Fibroblast of gingiva (primary cell): ENCODE measurements at regions not wholly inside any gene's neighbourhood (a gene's known extent, or its start where the extent isn't known, plus 50 kb on each side); places are given as distances from the start of the nearest gene placed in this dataset.
A peak's percentile ranks its signal among the peaks of the same experiment; 100 is the strongest.

Experiments used
- DNase-seq: peaks from one replicate; pipeline ENCODE4 v3.0.0-alpha.2; 2011; ENCODE audit warnings: low read depth

DNA sequence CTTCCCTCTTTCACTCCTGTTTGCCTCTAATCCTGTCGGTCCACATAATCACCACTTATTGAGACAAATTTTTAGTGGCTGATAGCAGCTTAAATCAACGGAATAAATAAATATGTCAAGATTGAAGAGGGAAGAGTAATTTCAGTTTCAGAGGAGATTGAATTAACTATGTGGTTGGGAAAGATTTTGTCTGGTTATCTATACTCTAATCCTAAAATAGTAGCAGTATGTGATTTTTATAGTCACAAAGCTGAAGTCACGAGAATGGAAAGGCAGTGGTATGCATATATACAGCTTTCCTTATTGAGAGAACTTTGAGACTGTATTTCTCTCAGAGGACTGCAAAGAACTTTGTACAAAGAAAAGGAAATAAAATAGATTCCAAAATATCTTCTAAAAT lies 493.3 kb downstream of the FAT4 start:
- DNase-seq: no peak

DNA sequence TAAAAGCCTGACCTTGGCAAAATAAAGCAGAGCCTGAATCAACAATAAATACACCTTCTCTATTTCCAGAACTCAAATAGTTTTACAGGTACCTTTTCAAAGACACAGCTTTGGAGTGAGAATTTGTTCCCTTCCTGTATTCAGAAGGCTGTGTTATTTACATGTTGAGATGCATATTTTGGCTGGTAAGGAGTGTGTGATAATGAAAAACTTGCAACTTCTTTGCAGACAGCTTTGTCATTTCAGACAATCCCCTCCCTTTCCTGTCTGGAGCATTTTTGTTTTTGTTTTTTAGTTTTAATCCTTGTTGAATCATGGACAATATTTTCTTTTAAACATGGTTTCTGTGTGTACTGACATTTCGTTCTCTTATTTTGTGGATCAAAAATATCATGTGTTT lies 493.8 kb downstream of the FAT4 start:
- DNase-seq: no peak

DNA sequence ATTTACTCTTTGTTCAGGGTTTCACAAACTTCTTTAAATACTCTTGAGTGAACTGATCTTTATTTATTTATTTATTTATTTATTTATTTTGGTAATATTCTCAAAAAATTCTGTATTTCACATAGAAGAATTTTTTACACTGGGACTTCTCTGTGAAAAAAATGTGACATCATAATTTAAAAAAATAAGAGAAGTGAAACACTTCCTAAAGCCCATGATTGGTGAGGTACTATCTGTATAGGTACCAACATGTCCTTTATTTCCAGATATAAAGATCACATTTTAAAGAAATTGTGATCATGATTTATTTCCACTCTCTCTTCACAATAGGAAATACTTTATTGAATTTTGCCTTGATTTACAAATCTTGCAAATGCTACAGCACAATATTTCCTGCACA lies 497.1 kb downstream of the FAT4 start:
- DNase-seq: no peak

DNA sequence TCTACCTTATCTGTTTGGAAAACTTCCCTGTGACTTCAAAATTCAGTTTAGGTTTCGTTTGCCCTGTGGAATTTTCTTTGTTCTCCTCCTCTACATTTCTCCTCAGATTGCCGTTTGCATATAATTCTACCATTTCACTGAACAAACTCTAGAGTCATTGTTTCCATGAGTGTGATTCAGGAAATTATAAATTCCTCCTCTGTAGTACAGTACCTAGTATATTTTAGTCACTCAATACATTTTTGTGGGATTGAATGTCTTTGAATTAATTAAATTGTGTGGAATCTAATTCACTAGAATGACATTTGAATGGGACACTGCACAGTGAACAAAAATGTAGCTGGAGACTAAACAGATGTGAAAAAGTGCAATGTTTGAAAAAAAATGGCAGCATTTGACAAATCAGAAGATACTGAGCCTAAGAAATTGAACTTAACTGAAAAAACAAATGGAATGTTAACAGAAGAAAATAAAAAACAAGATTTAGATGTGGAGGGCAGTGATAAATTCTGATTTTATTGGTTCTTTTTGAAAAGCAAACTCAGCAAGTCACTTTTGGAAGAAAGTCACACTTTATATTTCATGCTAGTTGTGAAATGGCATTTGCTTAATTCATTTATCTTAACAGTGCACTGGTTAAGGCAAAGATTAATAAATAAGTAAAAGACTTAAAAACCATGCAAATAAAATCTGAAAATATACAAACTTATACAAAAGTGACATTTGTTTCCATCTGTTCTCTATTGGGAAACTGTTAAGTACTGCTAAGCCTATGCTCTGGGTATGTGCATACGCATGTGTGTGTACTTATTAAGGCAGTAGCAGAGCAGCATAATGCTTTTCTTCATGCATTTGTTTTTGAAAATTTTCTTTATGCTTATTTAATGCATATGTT lies 512.3 kb downstream of the FAT4 start:
- DNase-seq: no peak

DNA sequence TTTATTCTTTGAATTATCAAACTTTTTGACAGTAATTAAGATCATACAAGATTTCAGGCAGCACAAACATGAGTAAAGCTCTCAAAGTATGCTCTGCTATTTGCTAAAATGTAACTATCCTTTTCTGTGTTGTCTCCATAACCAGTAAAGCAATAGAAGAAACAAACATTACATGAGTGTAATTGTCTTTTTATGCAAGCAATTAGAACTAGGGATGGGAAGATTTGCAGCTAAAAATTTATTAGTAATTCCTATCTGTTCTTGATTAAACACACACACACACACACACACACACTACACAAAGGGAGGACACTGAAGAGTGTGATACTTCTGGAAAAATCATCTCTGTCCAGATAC lies 512.9 kb downstream of the FAT4 start:
- DNase-seq: no peak

DNA sequence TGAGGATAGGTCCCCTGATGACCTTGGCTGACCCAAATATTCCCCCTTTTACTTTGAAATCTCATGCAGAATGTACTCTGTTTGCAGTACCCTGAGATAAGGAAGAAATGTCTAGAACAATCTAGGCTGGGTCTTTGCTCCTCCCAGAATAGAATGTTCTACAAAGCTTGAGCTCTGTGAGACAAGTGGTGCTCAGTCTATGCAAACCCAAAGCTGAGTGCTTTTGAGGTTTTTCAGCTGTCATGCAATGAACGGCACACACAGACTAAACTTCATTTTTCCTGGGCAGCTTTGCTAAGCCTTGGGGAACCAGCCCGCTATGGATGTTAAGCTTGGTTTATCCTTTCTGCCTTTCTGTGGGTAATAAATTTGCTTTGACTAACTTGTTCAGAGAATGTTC lies 513.6 kb downstream of the FAT4 start:
- no peak for DNase-seq

DNA sequence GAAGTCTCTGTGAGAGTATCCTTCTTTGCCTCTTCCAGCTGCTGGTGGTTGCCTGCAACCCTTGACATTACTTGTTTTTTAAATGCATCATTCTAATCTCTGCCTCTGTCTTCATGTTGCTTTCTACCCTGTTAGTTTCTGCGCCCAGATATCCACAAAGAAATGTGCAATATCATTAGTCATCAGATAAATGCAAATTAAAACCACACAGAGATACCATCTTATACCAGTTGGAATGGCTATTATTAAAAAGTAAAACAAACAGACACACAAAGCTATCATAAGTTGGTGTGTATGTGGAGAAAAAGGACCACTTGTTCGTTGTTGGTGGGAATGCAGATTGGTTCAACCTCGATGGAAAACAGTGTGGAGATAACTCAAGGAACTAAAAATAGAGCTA lies 517.4 kb downstream of the FAT4 start:
- peak; percentile 3 for DNase-seq

DNA sequence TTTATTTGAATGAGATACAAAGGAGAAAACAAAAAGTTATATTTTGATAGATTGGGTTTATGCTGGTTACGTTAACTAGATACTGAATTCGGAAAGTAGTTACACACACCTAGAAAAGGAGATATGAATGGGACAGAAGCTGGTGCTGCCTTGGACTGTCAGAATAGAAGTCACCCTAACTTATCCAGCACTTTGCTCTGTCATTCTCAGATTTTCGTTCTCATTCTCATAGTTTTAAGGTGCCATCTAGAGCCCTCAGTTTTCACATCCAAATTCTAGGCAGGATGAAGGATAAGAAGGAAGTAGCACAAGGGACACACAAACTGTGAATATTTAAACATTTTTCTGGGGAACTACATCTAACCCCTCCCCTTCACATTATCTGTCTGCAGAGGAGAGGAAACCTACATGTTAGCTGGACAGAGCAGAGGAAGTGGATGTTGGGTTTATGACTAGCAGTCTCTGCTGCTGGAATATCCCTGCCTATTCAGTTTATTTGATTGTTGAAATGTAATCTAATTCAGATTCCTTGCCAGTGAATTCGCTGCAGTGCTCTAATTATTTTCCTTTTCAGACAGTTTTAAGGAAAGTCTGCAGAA lies 521.9 kb downstream of the FAT4 start:
- no peak for DNase-seq

DNA sequence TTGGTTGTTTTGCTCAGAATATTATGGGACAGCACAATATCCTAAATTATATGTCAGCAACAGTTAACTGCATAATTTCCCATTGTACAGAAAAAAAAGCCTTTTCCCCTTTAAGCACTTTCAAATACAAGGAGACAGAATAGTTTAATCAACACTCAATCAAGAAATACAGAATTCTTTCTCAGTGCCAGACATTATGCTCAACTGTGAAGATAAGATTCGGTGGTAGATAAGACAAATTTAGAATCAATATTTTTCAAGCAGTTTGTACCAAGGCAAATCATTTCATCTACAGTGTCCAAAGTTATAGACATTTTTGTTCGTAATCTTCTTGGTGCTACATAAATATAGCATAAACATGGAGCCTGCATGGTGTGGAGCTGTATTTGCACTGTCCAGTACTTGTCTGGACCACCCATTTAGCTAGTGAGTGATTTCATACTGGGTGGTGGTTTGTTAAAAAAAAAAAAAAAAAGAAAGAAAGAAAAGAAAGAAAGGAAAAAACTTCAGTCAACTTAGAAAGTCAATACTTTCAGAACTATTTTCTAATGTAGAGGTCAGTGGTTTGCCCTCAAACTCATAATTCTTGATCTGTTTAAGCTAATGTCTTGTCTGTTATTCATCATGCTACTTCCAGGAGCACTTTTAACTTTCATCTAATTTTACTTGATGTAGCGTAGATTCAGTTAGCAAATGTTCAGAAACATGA lies 522.9 kb downstream of the FAT4 start:
- no peak for DNase-seq

DNA sequence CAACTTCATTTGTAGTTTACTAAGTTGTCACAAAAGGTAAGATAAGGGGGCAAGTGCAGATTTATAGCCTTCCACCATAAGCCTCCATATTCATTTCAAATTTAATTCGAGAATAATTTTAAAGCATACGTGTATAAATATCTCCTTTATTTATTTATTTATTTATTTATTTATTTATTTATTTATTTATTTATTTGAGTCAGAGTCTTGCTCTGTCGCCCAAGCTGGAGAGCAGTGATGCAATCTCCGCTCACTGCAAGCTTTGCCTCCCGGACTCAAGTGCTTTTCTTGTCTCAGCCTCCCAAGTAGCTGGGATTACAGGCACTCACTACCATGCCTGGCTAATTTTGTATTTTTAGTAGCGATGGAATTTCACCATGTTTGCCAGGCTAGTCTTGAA lies 523.4 kb downstream of the FAT4 start:
- DNase-seq: no peak

DNA sequence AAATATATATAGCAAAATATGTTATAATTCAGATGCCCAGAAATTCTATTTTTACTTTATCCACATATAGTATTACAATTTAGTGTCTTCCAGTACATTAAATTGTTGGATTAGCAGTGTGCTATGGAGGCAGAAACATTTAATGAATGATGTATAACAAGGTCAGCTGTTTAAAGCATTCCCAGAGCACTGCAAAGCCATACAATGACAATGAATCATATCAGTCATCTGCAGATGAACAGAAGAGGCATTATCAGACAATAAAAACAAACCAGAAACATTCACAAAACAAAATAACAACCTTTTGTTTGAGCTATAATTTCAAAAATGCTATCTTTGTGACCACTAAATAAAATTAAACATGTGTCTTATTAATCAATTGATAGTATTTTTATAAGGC lies 524.2 kb downstream of the FAT4 start:
- no peak for DNase-seq

DNA sequence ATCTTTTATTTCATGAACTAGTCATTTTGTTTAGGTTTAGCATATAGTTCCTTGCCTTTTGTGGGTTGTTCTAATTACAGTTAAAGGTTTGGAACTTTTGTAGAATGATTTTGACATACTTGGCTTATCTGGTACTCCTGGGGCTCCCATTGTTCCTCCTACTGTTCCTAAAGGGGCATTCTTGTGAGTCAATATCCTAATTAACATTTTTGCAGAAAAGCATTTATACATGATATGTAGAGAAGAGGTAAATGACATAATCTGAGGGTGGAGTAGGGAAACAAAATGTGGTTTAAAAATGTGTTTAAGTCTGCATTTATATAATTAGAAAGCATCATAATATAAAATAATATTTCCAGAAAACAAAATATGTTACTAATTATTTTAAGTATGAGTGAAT lies 529.2 kb downstream of the FAT4 start:
- DNase-seq: no peak

DNA sequence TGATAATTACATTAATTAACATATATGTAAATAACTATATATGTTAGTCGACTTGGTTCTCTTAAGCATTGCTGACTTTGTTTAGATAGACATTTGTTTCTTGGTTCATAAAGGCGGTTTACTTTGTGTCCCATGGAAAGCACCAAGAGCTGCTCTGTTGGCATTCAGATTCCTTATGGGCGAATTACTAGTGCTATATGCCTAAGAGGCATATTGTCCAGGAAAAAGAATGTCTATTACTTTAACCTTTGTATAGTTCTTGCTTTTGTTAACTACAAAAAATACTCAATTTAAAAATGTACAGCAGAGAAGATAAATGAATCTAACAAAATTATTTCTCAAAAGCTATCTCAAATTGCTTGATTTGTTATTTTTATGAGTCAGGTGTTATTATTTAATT lies 532.8 kb downstream of the FAT4 start:
- DNase-seq: no peak

DNA sequence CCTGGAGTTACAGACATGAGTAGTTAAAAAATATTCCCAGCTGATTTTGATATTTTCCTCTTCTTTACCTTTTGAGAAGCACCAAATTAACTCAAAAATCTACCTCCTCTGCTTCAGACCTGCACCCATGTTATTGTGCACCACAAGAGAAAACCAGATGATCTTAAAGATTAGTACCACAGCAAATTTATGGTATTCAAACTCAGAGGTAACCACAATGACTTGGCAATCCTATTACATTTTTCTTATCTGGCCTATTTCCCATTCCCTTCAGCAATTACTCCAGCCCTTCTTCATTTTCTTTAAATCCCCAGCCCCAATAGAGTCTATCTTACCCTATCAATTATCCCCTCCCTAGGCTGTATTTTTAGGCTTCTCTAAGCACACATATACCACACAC lies 535.1 kb downstream of the FAT4 start:
- peak; percentile 64 for DNase-seq

DNA sequence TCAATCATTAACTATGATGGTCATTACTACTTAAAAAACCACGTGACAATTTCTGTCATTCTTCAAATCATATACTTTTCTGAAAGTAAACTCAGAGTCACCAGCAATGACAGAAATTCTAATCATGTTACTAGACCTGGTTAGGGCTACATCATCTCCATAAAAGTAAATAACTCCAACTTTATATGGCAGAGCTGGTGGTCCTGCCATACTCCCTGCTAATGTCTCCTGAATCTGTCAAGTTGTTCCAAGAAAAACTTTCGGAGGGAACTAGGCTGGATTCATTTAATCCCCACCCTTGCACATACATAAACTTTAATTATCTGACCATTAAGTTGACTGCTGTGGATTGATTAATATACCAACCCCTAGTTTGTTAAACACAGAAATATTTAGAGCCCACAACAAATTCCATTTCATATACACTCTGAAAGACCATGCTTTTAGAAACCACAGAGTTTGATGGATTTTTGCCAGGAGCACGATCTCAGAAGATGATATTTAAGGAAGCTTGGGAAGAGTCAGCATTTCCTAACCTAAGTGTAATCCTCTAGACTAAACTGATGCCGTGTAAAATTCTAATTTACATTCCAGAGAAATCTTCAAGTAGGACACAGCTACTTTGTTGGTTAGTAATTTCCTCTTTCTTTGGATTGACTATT lies 577.0 kb downstream of the FAT4 start:
- peak; percentile 57 for DNase-seq

DNA sequence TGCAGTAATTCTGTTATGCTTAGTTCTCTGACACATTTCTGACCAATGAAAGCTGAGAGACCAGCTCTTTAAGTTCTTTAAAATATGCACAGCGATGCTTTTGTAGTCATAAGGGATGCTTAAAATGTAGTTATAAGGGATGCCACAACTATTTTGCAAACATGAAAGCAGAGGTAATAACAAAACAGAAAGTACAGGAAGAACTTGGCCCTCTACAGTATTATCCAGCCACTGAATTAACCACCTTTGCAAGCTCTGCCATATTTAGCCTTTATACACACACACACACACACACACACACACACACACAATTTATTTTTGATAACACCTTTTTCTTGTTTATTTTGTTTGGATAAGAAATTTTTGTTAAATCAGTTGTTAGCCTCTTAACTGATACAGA lies 590.0 kb downstream of the FAT4 start:
- no peak for DNase-seq

DNA sequence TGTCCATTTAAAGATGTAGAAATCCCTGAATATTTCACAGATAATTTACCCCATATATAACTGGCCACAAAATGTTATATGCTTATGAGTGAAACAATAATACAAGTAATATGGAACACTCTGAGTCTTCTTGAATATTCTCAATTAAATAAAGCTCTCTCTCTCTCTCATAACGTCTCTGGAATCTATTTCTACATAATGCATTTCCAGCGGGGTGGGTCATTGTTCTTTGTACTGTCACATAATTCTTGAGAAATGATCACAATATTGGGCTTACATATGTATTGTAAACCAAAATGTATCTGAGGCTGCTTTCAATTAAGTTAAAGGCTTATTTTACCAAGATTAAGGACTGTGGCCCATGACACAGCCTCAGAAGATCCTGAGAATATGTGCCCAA lies 596.3 kb downstream of the FAT4 start:
- DNase-seq: no peak

DNA sequence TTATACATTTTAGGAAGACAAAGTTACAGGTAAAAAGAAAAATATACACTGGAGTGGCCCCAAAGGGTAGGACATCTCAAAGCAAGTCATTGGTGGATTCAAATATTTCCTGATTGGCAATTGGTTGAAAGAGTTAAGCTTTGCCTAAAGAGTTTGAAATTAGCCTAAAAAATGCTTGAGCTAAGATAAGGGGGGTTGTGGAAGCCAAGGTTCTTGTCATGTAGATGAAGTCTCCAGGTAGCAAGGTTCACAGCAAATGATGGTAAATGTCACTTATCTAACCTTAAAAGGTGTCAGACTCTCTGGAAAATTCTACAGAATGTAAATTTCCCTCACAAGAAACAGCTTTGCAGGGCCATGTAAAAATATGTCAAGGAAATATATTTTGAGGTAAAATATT lies 596.7 kb downstream of the FAT4 start:
- no peak for DNase-seq

DNA sequence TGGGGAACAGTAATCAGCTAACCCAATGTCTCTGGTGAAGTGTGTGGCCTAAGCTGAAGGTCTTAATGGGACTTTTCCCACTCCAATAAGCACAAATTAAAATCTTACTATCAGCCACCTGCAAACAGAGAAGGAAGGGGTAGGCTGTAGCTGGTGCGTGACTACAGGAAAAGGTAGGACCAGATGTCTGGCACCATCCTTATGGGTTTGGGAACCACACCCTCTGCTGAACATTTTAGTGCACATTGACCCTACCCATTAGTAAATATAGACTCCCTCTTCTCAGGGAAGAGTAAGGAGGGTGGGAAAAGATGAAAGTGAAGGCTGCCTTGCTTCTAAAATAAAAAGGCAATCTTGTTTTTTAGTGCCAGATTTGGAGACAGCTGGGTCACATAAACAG lies 602.8 kb downstream of the FAT4 start:
- no peak for DNase-seq

DNA sequence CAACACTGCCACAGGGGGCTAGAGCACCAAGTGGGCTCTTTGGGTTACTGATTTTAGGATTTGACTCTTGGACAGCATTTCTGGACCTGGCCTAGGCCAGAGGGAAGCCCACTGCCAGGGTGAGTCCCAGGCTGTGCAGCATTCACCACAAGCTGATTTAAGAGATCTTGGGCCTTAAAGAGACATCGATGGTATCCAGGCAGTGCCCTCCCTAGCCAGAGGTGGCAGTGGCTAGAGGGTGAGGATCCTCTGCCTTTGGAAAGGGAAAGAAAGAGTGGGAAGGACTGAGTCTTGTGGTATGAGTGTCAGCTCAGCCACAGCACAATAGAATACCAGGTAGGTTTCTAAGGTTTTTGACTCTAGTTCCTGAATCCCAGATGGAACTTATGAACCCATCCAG lies 613.9 kb downstream of the FAT4 start:
- no peak for DNase-seq

DNA sequence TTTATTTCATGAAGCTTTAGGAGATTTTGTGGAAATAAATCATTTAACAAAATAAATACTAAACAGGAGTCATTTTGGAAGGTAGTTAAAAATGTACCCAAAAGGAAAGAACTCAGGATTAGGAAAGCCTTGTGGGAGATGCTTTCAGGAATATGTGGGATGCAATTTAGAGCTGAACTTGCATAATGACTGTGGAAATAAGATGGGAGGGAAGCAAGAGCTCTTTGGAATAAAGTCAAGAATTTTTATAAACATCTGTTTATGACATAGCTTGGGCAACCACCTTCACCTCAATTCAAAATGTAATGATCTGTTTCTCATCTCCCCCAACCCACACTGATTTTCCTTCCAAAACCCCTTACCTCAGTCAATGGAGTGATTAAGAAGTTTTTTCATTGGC lies 623.8 kb downstream of the FAT4 start:
- peak; percentile 60 for DNase-seq

DNA sequence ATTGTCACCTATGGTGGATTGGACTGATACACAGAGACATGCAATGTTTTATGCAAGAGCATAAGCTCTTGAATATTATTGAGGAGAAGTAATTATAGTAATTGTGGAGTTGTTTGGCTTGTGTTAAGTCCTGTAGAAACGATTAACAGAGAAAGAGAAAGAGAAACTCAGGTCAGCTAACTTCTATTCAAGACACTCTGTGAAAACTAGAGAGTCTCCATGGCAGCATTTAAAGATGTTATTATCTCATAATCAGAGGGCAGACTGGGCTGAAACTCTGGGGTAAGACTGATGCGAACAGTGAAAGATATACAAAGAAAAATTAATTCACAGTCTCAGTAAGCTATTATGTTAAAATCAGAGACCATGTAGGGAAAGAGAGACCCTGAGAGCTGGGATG lies 625.7 kb downstream of the FAT4 start:
- no peak for DNase-seq

DNA sequence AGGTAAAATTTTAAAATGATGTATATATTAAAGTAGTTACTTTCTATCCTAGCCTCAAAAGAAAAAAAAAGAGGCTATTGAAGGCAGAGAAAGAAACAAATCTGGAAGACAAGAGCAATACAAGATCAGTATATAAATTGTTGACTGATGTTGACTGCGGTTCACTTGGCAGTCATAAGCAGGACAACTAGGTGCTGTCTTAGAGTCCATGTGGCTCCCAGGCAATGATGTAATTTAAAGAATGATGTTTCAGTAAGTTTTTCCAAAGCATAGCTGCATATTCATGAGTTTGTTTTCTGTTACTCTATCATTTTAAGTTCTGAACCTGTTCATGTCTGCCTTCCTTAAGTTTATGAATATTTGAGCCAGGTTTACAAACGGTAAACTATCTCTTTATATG lies 630.2 kb downstream of the FAT4 start:
- DNase-seq: no peak
